Right lobe of liver (tissue), 4 donors: ENCODE measurements at regions not wholly inside any gene's neighbourhood (a gene's known extent, or its start where the extent isn't known, plus 50 kb on each side); places are given as distances from the start of the nearest gene placed in this dataset.

ENCODE experiments used
- POLR2A ChIP-seq: fragments of 450-650 bp; IDR thresholded peaks from one replicate; pipeline ENCODE4 v1.6.1; 2017; ENCODE audit warnings: antibody characterized with exemption, mild to moderate bottlenecking
- TF ChIP-seq, protein P1 (sequence below), 4 donors: fragments of 200-600 bp in 3 of 4; fragments of 450-650 bp in 1 of 4; IDR thresholded peaks; one replicate each; pipeline versions ENCODE4 v1.5.1 to v1.8.0; 2016 to 2022; ENCODE audit warnings: antibody characterized with exemption in 4 of 4, mild to moderate bottlenecking in 2 of 4
- donor health status: DM: no; HTN: no; CAD: no.
- donor health status: DM: no; HTN: no; CAD: no.
- donor health status: DM: no; HTN: yes; CAD: no.

DNA sequence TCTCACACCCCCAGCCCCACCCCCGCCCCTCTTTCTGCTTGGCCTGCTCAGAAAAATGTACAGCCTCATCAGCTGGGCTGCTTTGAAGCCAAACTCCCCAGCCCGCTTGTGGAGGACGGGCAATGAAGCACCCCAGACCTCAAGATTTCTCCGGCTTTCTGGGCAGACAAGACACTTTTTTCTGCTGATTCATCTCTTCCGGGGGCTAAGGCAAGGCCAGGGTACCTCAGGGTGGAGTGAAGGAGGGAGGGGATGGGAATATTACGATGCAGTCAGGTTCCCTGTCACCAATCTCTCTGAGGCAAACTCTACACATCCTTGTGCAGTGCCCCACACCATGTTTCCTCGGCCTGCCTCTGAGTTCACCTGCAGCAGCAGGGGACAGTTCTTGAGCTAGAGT lies 66.9 kb upstream of the ATP6AP2 start:
- TF ChIP-seq, protein P1, sequence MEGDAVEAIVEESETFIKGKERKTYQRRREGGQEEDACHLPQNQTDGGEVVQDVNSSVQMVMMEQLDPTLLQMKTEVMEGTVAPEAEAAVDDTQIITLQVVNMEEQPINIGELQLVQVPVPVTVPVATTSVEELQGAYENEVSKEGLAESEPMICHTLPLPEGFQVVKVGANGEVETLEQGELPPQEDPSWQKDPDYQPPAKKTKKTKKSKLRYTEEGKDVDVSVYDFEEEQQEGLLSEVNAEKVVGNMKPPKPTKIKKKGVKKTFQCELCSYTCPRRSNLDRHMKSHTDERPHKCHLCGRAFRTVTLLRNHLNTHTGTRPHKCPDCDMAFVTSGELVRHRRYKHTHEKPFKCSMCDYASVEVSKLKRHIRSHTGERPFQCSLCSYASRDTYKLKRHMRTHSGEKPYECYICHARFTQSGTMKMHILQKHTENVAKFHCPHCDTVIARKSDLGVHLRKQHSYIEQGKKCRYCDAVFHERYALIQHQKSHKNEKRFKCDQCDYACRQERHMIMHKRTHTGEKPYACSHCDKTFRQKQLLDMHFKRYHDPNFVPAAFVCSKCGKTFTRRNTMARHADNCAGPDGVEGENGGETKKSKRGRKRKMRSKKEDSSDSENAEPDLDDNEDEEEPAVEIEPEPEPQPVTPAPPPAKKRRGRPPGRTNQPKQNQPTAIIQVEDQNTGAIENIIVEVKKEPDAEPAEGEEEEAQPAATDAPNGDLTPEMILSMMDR (IDR thresholded peaks at IDR 0.05) = no peak
- TF ChIP-seq POLR2A = no peak
